D341Med (cell line): ENCODE measurements at regions not wholly inside any gene's neighbourhood (a gene's known extent, or its start where the extent isn't known, plus 50 kb on each side); places are given as distances from the start of the nearest gene placed in this dataset.

Source experiments
- DNase-seq: peaks from one replicate; pipeline ENCODE4 v3.0.0; 2012; ENCODE audit warnings: low spot score

- DNase-seq = no peak
Observed at GRCh38 chr10:128557149-128557710, 431.0 kb upstream of the MKI67 start.

- DNase-seq = no peak
Observed at GRCh38 chr10:128560406-128560805, 434.2 kb upstream of the MKI67 start.

GRCh38 chr10:128560993-128561392 is 434.8 kb upstream of the MKI67 start:
- no peak for DNase-seq

DNA sequence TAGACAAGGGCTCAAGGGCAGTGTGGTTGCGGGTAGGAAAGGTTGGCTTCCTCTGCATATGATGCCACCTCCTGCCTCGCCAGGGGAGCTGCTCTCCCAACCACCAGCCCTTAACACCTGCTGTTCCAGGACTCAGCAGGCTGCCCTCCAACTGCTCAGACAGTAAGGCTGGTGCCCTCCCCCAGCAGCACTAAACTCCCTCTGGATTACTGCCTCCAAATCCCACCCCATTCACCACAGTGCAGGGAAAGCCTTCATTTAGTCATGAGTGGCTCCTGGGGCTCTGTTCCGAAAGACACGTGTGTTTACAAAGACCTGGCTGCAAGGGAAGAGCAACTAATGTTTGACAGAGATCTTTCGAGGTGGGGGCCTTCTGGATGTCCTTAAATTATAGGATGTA is 437.2 kb upstream of the MKI67 start:
- DNase-seq = no peak

GRCh38 chr10:128563904-128564303 is 437.7 kb upstream of the MKI67 start:
- no peak for DNase-seq

- no peak for DNase-seq
Observed at GRCh38 chr10:128566361-128566968, 440.2 kb upstream of the MKI67 start.

GRCh38 chr10:128567551-128567950 is 441.3 kb upstream of the MKI67 start:
- no peak for DNase-seq

- DNase-seq = no peak
Observed at GRCh38 chr10:128568041-128568440, 441.8 kb upstream of the MKI67 start.

DNA sequence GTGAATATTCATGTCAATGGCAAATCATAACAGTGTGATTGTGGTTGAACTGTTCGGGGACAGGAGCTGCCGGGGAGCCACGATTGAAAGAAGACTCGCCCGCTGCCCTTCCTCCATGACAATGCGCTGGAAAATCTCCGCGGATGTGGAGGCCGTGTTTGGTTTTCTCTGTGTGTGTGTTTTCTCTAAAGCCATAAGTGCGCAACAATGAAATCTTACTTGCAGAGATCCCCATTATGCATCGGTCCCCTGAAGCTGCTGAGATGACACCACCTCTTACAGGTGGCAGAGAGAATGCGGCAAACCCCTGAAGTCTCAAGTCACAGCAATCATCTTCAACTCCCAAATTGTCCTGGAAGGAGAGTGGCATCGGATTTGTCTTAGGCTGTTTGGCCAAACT is 442.3 kb upstream of the MKI67 start:
- DNase-seq = no peak

GRCh38 chr10:128568990-128569945 is 443.0 kb upstream of the MKI67 start:
- DNase-seq = no peak

DNA sequence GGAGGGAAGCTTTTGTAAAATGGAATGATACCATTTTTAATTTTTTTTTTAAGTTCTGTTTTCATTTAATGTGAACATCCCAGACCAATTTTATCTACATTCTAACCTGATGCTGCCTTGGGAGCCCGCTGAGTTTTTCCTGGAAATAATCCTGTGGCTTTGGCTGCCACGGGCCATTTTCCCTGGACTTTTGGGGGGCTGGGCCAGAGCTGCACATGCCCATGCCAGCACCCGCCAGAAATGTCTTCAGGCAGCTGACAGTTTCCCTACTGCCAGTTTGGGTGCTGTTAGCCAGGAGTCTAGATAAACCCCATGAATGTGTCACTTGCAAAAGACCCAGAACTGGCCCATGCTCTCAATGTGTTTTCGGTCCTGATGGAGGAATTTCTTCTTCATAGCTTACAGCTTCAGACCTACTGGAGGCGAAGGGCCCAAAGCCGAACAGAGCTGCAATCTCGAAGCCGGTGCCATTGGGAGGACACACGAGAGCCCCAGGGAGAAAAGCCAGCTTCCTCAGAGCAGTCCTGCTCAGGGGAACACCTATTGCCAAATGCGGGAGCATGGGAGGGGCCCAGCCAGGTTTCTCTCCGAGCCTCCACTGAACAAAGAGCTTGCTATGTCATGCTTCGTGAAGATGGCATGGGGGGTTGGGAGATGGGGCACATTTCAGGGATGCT is 444.2 kb upstream of the MKI67 start:
- no peak for DNase-seq

DNA sequence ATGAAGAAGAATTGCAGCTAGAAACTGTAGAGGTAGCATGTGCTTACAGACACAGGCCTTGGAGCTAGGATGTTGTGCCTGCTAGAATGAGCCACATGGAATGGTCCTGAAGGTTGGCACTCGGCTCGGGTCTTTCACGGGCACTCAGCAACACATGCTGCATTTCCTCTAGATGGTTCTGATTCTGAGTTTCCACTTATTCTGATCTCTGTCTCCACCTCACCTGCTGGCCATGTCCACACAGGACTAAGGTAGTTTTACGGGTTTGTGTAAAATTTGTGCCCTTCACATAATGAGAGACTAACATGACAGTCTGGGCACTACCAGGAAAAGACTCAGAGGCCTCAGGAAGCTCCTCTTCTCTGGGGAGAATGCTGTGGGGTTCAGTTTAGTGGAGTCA is 444.8 kb upstream of the MKI67 start:
- no peak for DNase-seq

GRCh38 chr10:128571745-128572144 is 445.5 kb upstream of the MKI67 start:
- DNase-seq = no peak

DNA sequence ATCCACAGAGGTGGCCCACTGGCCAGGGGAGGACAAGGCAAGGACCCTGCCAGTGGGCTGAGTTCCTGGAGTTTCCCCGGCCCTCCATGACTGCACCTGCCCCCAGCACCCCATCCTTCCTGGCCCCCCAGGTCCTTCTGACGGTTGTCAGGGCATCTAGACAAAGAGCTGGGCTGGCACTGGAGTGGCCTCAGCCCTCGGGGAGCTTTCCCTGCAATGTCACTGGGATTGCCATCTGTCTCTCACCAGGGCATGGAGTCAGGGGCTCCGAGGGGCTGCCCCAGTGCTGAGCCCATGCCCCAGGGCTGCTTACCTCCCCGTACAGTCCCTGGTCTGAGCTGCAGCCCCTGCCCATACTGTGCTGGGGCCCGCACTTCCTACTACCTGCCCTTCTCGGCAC is 446.5 kb upstream of the MKI67 start:
- DNase-seq = no peak

- DNase-seq = no peak
Observed at GRCh38 chr10:128573281-128573845, 447.1 kb upstream of the MKI67 start.

GRCh38 chr10:128573986-128574385 is 447.8 kb upstream of the MKI67 start:
- no peak for DNase-seq

GRCh38 chr10:128574581-128575210 is 448.5 kb upstream of the MKI67 start:
- no peak for DNase-seq

DNA sequence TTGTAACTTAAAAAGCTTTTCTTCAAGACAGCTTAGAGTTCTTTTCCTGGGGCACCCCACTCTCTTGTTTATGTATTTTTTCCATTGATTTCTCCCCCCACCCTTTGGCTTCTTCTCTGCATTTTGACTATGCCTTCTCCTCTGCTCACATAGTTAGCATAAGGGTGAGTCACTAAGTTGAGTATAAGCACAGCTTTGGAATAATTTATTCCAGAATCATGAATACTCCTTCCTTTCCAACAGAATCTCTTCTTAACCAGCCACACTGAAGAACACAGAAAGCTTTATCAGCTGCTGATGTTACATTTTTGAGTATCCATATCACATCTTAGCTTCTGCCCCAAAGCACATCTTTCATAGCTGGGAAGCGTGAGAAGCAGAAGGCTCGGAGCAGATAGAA is 449.5 kb upstream of the MKI67 start:
- DNase-seq = no peak

DNA sequence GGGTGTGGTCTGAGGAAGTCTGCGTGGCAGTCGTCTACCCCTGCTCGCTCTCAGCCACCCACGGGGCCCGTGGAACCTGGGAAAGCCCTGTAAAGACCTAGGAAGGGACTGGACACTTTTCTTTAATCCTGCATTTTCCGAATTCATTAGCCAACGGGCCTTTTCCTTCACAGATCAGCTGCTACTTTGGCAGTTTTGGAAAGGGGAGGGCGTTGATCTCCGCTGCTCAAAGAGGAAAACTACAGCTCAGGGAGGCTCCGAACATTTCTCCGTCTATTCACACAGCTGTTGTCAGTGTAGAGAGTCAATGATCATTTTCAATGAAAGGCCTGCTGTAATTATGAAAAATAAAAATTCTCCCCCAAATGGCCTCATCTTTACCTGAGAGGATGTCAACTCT is 450.1 kb upstream of the MKI67 start:
- no peak for DNase-seq

DNA sequence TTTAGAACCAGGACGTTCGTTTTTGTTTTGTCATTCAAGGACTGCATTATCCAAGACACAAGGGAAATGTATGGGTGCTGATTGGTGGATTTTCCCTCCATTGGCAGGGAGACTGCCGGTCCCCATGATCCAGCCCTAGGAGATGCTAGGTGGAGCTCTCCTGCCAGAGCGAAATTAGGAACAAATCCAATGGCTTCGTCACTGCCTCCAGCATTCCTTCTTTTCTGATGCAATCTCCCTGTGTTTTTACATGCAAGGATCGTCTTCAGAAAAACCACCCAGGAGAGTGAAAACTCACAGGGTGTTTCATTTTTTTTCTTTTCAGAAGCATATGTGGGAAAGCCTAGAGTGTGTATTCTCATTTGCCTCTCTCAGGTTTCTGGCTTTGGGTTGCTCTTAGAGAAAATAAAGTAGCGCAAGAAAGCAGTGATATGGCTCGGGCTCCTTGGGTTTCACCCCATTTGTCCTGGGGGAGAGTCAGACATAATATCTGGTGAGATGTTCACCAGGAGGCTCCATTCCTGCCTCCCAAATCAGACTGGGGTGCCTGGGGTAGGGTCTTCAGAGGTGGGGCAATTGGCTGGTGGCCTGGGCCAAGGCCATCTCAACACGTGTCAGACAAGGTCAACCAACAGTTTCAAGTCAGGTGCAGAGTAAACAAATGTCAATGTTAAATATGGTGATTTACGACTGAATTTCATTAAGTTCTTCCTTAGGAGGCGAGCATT is 450.9 kb upstream of the MKI67 start:
- DNase-seq = no peak
